IMR-90 (cell line): ENCODE measurements at regions not wholly inside any gene's neighbourhood (a gene's known extent, or its start where the extent isn't known, plus 50 kb on each side); places are given as distances from the start of the nearest gene placed in this dataset.

Experiments
- ATAC-seq: fragments of 200-7000 bp; cut with Tn5 transposase; 2 replicates; pipeline ENCODE4 v1.9.1; 2020; ENCODE audit warnings: low read depth, mild to moderate bottlenecking, moderate library complexity
- BruUV-seq: library from RNA; stranded (reverse); fragments of 400-500 nt; replicated peaks from 2 replicates; lab custom pipeline; 2021; lab: Mats Ljungman, UMichigan
- CTCF ChIA-PET: fragments of 300-600 bp; formaldehyde crosslinking; extraction: SDS; loops from one replicate; lab custom pipeline; 2021; ENCODE audit warnings: antibody characterized with exemption; lab: Yijun Ruan, JAX
- POLR2A ChIA-PET: fragments of 300-600 bp; sonication (Branson Sonifier 250); formaldehyde crosslinking; loops from one replicate; lab custom pipeline; 2022; ENCODE audit warnings: antibody characterized with exemption; ENCODE audit not compliant: unreplicated experiment; lab: Charles Lee
- DNase-seq: peaks from one replicate; pipeline ENCODE4 v3.0.0; 2013
- H2AFZ ChIP-seq: replicated peaks from 2 replicates; pipeline ENCODE3; 2013; ENCODE audit warnings: low read length, mild to moderate bottlenecking; ENCODE audit not compliant: poor library complexity
- H2AK5ac ChIP-seq: 2 replicates; pipeline ENCODE4 v1.6.1; 2013; ENCODE audit warnings: low read depth, low read length, inconsistent platforms
- H2AK9ac ChIP-seq: replicated peaks from 2 replicates; pipeline ENCODE3; 2013; ENCODE audit warnings: mild to moderate bottlenecking, low read depth, low read length, moderate library complexity; ENCODE audit not compliant: poor library complexity
- H2BK120ac ChIP-seq: 2 replicates; pipeline ENCODE4 v1.6.1; 2013; ENCODE audit warnings: low read depth, low read length, inconsistent platforms
- H2BK15ac ChIP-seq: 3 replicates; pipeline ENCODE4 v1.6.1; 2013; ENCODE audit warnings: low read depth, low read length, inconsistent platforms
- H2BK20ac ChIP-seq: 2 replicates; pipeline ENCODE4 v1.6.1; 2013; ENCODE audit warnings: low read depth, mild to moderate bottlenecking, inconsistent platforms, low read length, moderate library complexity
- H2BK5ac ChIP-seq: 2 replicates; pipeline ENCODE4 v1.6.1; 2013; ENCODE audit warnings: mild to moderate bottlenecking, low read depth, low read length, inconsistent platforms; ENCODE audit not compliant: poor library complexity, severe bottlenecking
- H3K14ac ChIP-seq: replicated peaks from 2 replicates; pipeline ENCODE4 v1.6.1; 2013; ENCODE audit warnings: low read depth, low read length, inconsistent platforms
- H3K18ac ChIP-seq: 2 replicates; pipeline ENCODE4 v1.6.1; 2013; ENCODE audit warnings: low read depth, low read length, control low read depth
- H3K23ac ChIP-seq: 2 replicates; pipeline ENCODE4 v1.6.1; 2013; ENCODE audit warnings: low read depth, low read length, inconsistent platforms
- H3K27ac ChIP-seq: 2 replicates; pipeline ENCODE4 v1.5.1; 2013; ENCODE audit warnings: mild to moderate bottlenecking, control low read depth, low read length; ENCODE audit not compliant: insufficient read depth
- H3K27me3 ChIP-seq: 2 replicates; pipeline ENCODE4 v1.6.1; 2013; ENCODE audit warnings: low read length; ENCODE audit not compliant: control insufficient read depth, insufficient read depth
- H3K36me3 ChIP-seq: 2 replicates; pipeline ENCODE4 v1.6.1; 2013; ENCODE audit warnings: low read length, mixed read lengths; ENCODE audit not compliant: control insufficient read depth, insufficient read depth
- H3K4ac ChIP-seq: 2 replicates; pipeline ENCODE4 v1.6.1; 2013; ENCODE audit warnings: low read depth, low read length, inconsistent platforms
- H3K4me1 ChIP-seq: 2 replicates; pipeline ENCODE4 v1.6.1; 2013; ENCODE audit warnings: low read length, mixed read lengths; ENCODE audit not compliant: control insufficient read depth, insufficient read depth
- H3K4me2 ChIP-seq: 2 replicates; pipeline ENCODE4 v1.6.1; 2013; ENCODE audit warnings: low read depth, mild to moderate bottlenecking, control low read depth, low read length, moderate library complexity
- H3K4me3 ChIP-seq: 2 replicates; pipeline ENCODE4 v1.5.1; 2013; ENCODE audit warnings: low read depth, mild to moderate bottlenecking, control low read depth, low read length, moderate library complexity; ENCODE audit not compliant: insufficient read depth
- H3K56ac ChIP-seq: 2 replicates; pipeline ENCODE4 v1.6.1; 2013; ENCODE audit warnings: low read length, inconsistent platforms; ENCODE audit not compliant: insufficient read depth; ENCODE audit errors: extremely low read depth
- H3K79me1 ChIP-seq, 2 experiments: 2 replicates each; pipeline ENCODE4 v1.6.1; 2013; ENCODE audit warnings: low read length in 2 of 2, inconsistent platforms in 1 of 2, low read depth in 1 of 2
- H3K9ac ChIP-seq: 2 replicates; pipeline ENCODE4 v1.6.1; 2013; ENCODE audit warnings: low read depth, low read length, control low read depth
- H3K9me1 ChIP-seq: 2 replicates; pipeline ENCODE4 v1.6.1; 2013; ENCODE audit warnings: low read length, inconsistent platforms; ENCODE audit not compliant: insufficient read depth
- H3K9me3 ChIP-seq: 2 replicates; pipeline ENCODE4 v1.6.1; 2013; ENCODE audit warnings: low read length; ENCODE audit not compliant: control insufficient read depth, insufficient read depth
- H4K20me1 ChIP-seq: 2 replicates; pipeline ENCODE4 v1.6.1; 2013; ENCODE audit warnings: low read length, inconsistent platforms; ENCODE audit not compliant: insufficient read depth
- H4K5ac ChIP-seq: 2 replicates; pipeline ENCODE4 v1.6.1; 2013; ENCODE audit warnings: mild to moderate bottlenecking, low read depth, low read length, control low read depth
- H4K8ac ChIP-seq, 2 experiments: 2 replicates each; pipeline ENCODE4 v1.6.1; 2013; ENCODE audit warnings: low read depth in 2 of 2, low read length in 2 of 2, control low read depth in 1 of 2, inconsistent platforms in 1 of 2
- H4K91ac ChIP-seq: 2 replicates; pipeline ENCODE4 v1.6.1; 2013; ENCODE audit warnings: low read depth, low read length, inconsistent platforms; ENCODE audit not compliant: insufficient read depth
- CTCF ChIP-seq: conservative IDR thresholded peaks from 2 replicates; pipeline ENCODE4 v1.5.1; 2012; ENCODE audit warnings: mild to moderate bottlenecking, low read depth, low read length, improper control_type of control experiment
- NFE2L2 ChIP-seq: fragments of 150-350 bp; IDR thresholded peaks from 2 replicates; pipeline ENCODE4 v1.6.1; 2016; ENCODE audit warnings: low read depth, mild to moderate bottlenecking, low read length
- RCOR1 ChIP-seq: IDR thresholded peaks from 2 replicates; pipeline ENCODE4 v1.6.1; 2012; ENCODE audit warnings: mild to moderate bottlenecking, low read length, improper control_type of control experiment; ENCODE audit not compliant: insufficient replicate concordance
- WGBS, 2 experiments: methylation state at CpG; one replicate each; pipeline versions ENCODE4 v1.1.5 to v1.1.7; 2013; ENCODE audit warnings: missing lambda C conversion rate in 2 of 2; ENCODE audit not compliant: insufficient read length in 1 of 2; ENCODE audit errors: extremely low coverage in 2 of 2; 5-methylcytosine and 5-hydroxymethylcytosine counted together
- dilution Hi-C: fragments of 300-500 bp; cut with HindIII; formaldehyde crosslinking; loops from one replicate; pipeline ENCODE4 v1.14.3; 2018; ENCODE audit warnings: low sequenced_read_pairs; ENCODE audit not compliant: unreplicated experiment
- in situ Hi-C: fragments of 300-500 bp; cut with MboI; formaldehyde crosslinking; loops from 3 replicates; pipeline ENCODE4 v1.14.3; 2019; ENCODE audit warnings: low sequenced_read_pairs, inconsistent platforms, mixed read lengths
- intact Hi-C: fragments of 100-400 bp; cut with micrococcal nuclease; formaldehyde crosslinking; loops from 2 replicates; pipeline ENCODE4 v1.10.0; 2022

- intact Hi-C loops, result loop anchor here (10.0 kb wide), 1 partner anchor 398 kb away; no protein-coding TSS in a partner anchor
- ATAC-seq, result no peak
Measured at GRCh38 chr6:130692659-130693058, 134.5 kb upstream of the SMLR1 start.

More at GRCh38 chr6:130692659-130693058, 134.5 kb upstream of the SMLR1 start:
- Histone ChIP-seq H2BK15ac (no peak overlapping the region), H3K23ac (no peak overlapping the region), H3K56ac (no peak overlapping the region), H3K9ac (no peak overlapping the region), H3K27ac (no peak overlapping the region), H3K36me3 (no peaks in the 10 kb centered on the region), H3K4me2 (no peak overlapping the region), H3K14ac (no peak overlapping the region), H2BK120ac (no peak overlapping the region), H2BK5ac (no peak overlapping the region), H2BK20ac (no peak overlapping the region), H3K4me3 (no peak overlapping the region), H4K5ac (no peak overlapping the region), H4K91ac (no peak overlapping the region), H3K27me3 (no peaks in the 10 kb centered on the region), H3K9me3 (no peaks in the 10 kb centered on the region), H3K18ac (no peak overlapping the region), H3K4ac (no peak overlapping the region), H3K4me1 (no peaks in the 10 kb centered on the region; the same call in 1 of the 2 replicates), H4K20me1 (no peaks in the 10 kb centered on the region), H2AK9ac (no peak overlapping the region), H2AFZ (no peak overlapping the region), H3K79me1 (no peaks in the 10 kb centered on the region), H2AK5ac (no peak overlapping the region), H4K8ac (no peak overlapping the region), H3K9me1 (no peaks in the 10 kb centered on the region)
- TF ChIP-seq NFE2L2 (no peak), RCOR1 (no peak), CTCF (no peak)
- dilution Hi-C loops (no loop called here), in situ Hi-C loops (loop anchor here (10.0 kb wide), 1 partner anchor 328 kb away; the partner anchor contains the start of gene TMEM200A)
- no CpG with 5 or more reads among the region's 2 CpGs for WGBS, 2 experiments
- BruUV-seq, result no TSS peak
- POLR2A ChIA-PET, result no interaction called here
- no peak for DNase-seq
- CTCF ChIA-PET, result no interaction called here
